Omental fat pad (tissue), 3 donors: ENCODE measurements at regions not wholly inside any gene's neighbourhood (a gene's known extent, or its start where the extent isn't known, plus 50 kb on each side); places are given as distances from the start of the nearest gene placed in this dataset.

Source experiments
- ATAC-seq: fragments of 150-250 bp; one replicate; pipeline ENCODE4 v1.9.1; 2016; ENCODE audit warnings: mild to moderate bottlenecking, moderate library complexity; ENCODE audit not compliant: low FRiP score
- DNase-seq: peaks from one replicate; pipeline ENCODE4 v3.0.0-alpha.2; 2019; ENCODE audit warnings: low spot score
- TF ChIP-seq, protein P1 (sequence below), 3 donors: fragments of 450-650 bp; IDR thresholded peaks; one replicate each; pipeline ENCODE4 v1.5.1; 2016 to 2017; ENCODE audit warnings: antibody characterized with exemption in 3 of 3, mild to moderate bottlenecking in 3 of 3, moderate library complexity in 2 of 3

DNA sequence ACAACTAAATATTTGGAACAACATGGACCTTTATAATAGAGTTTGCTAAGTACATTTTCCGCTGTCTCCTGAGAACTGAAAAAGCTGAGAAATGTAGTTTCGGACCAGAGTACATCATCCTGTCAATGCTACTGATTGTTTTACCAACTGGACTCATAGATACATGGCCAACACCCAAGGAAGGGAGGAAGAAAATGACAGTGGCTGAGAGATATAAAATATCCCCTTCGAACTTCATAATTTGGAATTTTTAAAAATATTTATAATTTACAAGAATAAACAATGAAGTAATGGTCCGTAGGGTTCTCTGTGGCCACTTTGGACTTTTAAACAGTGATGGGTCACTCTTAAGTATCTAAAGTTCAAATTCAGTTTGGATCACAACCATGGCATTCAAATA is 1042.7 kb downstream of the MCTP2 start:
- no peak for ATAC-seq

DNA sequence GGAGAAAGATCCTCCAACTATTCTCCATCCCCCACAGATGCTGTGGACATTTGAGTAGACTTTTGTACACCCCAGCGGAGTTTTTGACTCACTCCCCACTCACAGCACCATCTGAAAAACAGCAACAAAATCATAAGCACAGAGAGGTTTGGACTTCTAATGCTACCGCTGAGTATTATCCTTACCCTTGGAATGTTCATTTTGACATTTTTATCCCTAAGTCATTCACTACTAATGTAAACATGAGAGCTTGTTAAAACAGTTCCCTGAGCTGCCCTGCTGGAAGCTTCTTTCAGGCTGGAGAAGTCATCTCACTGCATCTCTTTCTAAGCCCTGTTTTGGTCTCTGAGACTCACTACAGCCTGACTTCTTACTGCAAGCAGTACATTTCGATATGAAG is 1045.9 kb downstream of the MCTP2 start:
- ATAC-seq (no peak), DNase-seq (no peak)
- TF ChIP-seq, protein P1, sequence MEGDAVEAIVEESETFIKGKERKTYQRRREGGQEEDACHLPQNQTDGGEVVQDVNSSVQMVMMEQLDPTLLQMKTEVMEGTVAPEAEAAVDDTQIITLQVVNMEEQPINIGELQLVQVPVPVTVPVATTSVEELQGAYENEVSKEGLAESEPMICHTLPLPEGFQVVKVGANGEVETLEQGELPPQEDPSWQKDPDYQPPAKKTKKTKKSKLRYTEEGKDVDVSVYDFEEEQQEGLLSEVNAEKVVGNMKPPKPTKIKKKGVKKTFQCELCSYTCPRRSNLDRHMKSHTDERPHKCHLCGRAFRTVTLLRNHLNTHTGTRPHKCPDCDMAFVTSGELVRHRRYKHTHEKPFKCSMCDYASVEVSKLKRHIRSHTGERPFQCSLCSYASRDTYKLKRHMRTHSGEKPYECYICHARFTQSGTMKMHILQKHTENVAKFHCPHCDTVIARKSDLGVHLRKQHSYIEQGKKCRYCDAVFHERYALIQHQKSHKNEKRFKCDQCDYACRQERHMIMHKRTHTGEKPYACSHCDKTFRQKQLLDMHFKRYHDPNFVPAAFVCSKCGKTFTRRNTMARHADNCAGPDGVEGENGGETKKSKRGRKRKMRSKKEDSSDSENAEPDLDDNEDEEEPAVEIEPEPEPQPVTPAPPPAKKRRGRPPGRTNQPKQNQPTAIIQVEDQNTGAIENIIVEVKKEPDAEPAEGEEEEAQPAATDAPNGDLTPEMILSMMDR (IDR thresholded peaks at IDR 0.05) = no peak

More for the DNA sequence above, 1042.7 kb downstream of the MCTP2 start:
- DNase-seq = no peak
- TF ChIP-seq, protein P1 (IDR thresholded peaks at IDR 0.05) = no peak

DNA sequence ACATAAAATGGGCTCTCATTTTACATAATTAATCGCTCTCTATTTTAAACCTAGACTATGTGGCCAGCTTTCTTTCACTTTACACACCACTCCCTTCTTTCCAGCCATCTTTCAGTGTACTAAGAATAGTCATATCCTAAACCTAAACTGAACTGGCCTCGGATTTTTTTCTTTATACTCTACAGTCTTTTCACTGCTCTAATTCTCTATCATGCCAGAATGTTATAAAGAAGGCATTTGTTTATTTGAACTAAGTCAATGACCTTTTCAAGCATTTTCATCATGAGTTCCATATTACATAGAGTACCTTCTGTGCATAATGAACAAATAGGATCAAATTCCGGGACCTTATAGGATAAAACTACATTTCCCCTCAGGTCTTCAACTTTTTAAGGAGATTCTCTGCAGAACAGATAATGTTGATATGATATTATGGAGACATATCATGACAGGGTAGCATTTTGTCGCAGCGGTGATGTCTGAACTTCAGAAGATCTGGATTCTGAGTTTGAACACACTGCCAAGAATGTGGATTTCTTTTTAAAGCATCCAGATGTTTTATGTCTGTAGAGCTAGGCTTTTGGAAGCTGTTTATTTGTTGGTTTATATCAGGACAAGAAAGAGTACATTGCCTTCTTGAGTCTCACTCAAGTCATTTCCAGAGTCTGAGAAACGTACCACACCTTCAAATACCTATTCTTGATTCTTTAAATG is 1047.3 kb downstream of the MCTP2 start:
- no peak for DNase-seq
- TF ChIP-seq, protein P1 (IDR thresholded peaks at IDR 0.05) = no peak
- ATAC-seq = no peak

DNA sequence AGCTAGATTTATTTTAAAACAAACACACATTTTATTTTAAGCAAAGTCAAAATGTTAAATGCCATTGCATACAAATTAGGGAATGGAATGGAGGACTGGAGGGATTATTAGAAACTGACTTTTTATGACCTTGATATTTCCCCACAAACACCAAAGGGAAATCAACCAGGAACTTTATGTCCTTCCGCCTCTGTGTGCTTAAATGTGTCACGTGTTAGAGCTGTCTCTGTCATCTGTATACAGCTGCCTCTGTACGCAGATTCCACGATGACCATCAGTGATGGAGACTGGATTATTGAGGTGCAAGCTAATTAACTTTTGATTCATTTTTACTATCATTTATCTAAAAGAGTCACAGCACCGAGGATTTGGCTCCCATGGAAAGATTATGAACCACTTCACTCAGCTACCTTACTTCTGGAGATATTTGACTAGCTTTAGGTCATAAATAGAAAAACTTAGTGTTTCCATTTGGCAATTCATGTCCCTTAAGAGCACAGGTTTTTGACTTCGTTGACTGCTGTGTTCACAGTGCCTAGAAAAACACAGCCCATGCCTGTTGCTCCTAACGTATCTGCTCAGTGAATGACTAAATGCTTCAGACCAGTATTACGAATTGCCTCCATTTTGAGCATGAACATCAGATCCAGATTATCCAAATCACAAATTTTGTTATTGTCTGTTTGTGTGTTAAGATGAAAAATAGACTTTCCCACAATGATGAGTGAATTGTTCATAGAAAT is 1048.1 kb downstream of the MCTP2 start:
- TF ChIP-seq, protein P1 (IDR thresholded peaks at IDR 0.05) = no peak
- no peak for ATAC-seq
- no peak for DNase-seq

DNA sequence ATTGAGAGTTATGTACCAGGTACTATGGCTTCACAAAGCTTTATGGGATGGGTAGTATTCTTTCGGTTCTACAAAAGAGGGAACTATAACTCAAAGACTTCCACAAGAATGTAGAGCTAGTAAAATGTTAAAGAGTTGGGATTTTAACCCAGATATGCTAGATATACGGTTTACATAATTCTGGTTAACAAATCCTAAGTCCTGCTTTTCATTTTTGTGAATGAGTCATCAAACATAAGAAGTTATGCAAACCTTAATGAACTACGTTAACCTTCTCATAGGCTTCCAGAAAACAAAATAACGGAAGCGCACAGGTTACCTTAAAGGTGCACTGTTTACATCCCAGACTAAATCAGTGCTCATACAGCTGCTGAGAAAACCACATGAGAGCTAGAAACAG is 1049.3 kb downstream of the MCTP2 start:
- DNase-seq = no peak

DNA sequence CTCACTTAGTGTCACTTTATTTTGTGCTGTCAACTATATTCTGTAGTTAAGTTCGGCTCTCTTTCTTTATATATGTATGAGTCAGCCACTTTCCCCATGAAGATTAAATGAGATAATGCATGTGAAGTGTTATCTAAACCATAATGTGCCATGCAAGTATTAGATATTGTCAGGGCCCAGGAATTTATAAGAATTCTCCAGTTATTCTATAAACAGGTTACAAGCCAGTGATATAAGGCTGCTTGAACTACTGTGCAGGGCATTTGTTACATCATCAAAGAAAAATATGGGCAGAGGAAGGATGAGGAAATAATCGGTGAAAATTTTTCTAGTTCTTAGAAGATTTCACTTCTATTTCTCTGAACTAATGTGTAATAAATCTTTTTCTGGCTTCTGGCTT is 1049.0 kb upstream of the NR2F2 start:
- TF ChIP-seq, protein P1 (IDR thresholded peaks at IDR 0.05) = no peak
- ATAC-seq = no peak
- DNase-seq = no peak

More for the DNA sequence above, 1049.3 kb downstream of the MCTP2 start:
- ATAC-seq = no peak
- TF ChIP-seq, protein P1 (IDR thresholded peaks at IDR 0.05) = no peak

DNA sequence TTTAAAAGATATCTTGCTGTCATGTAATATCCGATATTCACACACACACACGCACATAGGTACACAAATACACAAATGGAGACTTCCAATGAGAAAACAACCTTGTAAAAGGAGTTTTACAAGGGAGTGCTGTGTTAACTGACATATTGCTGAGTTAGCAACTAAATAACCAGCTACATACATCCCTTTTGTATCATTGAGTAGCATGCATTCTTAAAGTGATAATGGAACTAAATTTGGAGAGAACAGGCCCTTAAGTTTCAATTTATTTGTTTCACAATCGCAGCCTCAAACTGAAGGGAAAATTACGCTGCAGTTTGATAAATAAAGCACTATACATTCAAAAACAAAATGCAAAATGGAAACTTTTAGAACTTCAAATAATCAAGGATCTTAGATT is 1046.0 kb upstream of the NR2F2 start:
- TF ChIP-seq, protein P1 (IDR thresholded peaks at IDR 0.05) = no peak
- no peak for ATAC-seq

More for the DNA sequence above, 1046.0 kb upstream of the NR2F2 start:
- no peak for DNase-seq
